ENCODE measurements at regions not wholly inside any gene's neighbourhood (a gene's known extent, or its start where the extent isn't known, plus 50 kb on each side); places are given as distances from the start of the nearest gene placed in this dataset.
"Not testable (repeated sequence)": the region's sequence is repeated elsewhere in the genome, so short reads cannot be mapped to it uniquely, and the experiment has no call there.

- no peaks in the 10 kb centered on the region for H3K36me3 ChIP-seq (ENCODE audit: control insufficient read depth, insufficient read depth, low read length)
- H3K27me3 ChIP-seq (ENCODE audit: control insufficient read depth, insufficient read depth, low read length), result no peaks in the 10 kb centered on the region
- no peak overlapping the region for H3K4me3 ChIP-seq (ENCODE audit: low read depth, low read length)
- WGBS (ENCODE audit: insufficient coverage), result 100% methylated on average over 1 of the region's 2 CpGs
- H3K4me1 ChIP-seq (ENCODE audit: control insufficient read depth, insufficient read depth, low read length), result no peaks in the 10 kb centered on the region
- no peak for DNase-seq (ENCODE audit: low read depth in 4 of 6, low spot score in 6 of 6)
- H3K9me3 ChIP-seq (ENCODE audit: control insufficient read depth, insufficient read depth, low read length), result no peaks in the 10 kb centered on the region
- no peak overlapping the region for H3K27ac ChIP-seq (ENCODE audit: low read depth, low read length)
These were observed 227.2 kb downstream of the SQOR start for GRCh38 chr15:45862034-45862433.

GRCh38 chr15:45863881-45864580 is 229.2 kb downstream of the SQOR start:
- Histone ChIP-seq H3K4me1 (ENCODE audit: control insufficient read depth, insufficient read depth, low read length) (no peaks in the 10 kb centered on the region), H3K27me3 (ENCODE audit: control insufficient read depth, insufficient read depth, low read length) (no peaks in the 10 kb centered on the region), H3K27ac (ENCODE audit: low read depth, low read length) (no peak overlapping the region), H3K4me3 (ENCODE audit: low read depth, low read length) (no peak overlapping the region), H3K36me3 (ENCODE audit: control insufficient read depth, insufficient read depth, low read length) (no peaks in the 10 kb centered on the region), H3K9me3 (ENCODE audit: control insufficient read depth, insufficient read depth, low read length) (no peaks in the 10 kb centered on the region)
- no peak for DNase-seq (ENCODE audit: low read depth in 4 of 6, low spot score in 6 of 6)
- 85% methylated on average over 2 of the region's 2 CpGs for WGBS (ENCODE audit: insufficient coverage)

GRCh38 chr15:45866616-45867015 is 231.8 kb downstream of the SQOR start:
- Histone ChIP-seq H3K27ac (ENCODE audit: low read depth, low read length) (no peak overlapping the region), H3K9me3 (ENCODE audit: control insufficient read depth, insufficient read depth, low read length) (no peaks in the 10 kb centered on the region), H3K4me3 (ENCODE audit: low read depth, low read length) (no peak overlapping the region), H3K4me1 (ENCODE audit: control insufficient read depth, insufficient read depth, low read length) (no peaks in the 10 kb centered on the region), H3K36me3 (ENCODE audit: control insufficient read depth, insufficient read depth, low read length) (no peaks in the 10 kb centered on the region), H3K27me3 (ENCODE audit: control insufficient read depth, insufficient read depth, low read length) (no peaks in the 10 kb centered on the region)
- whole genome bisulfite sequencing (ENCODE audit: insufficient coverage), result no CpG with 5 or more reads among the region's 3 CpGs
- DNase-seq (ENCODE audit: low read depth in 4 of 6, low spot score in 6 of 6), result no peak

GRCh38 chr15:45867281-45867680 is 232.5 kb downstream of the SQOR start:
- H3K9me3 ChIP-seq (ENCODE audit: control insufficient read depth, insufficient read depth, low read length), result no peaks in the 10 kb centered on the region
- H3K27me3 ChIP-seq (ENCODE audit: control insufficient read depth, insufficient read depth, low read length), result no peaks in the 10 kb centered on the region

GRCh38 chr15:45868109-45868691 is 233.4 kb downstream of the SQOR start:
- Histone ChIP-seq H3K27ac (ENCODE audit: low read depth, low read length) (no peak overlapping the region), H3K36me3 (ENCODE audit: control insufficient read depth, insufficient read depth, low read length) (no peaks in the 10 kb centered on the region), H3K27me3 (ENCODE audit: control insufficient read depth, insufficient read depth, low read length) (no peaks in the 10 kb centered on the region), H3K9me3 (ENCODE audit: control insufficient read depth, insufficient read depth, low read length) (no peaks in the 10 kb centered on the region), H3K4me3 (ENCODE audit: low read depth, low read length) (no peak overlapping the region), H3K4me1 (ENCODE audit: control insufficient read depth, insufficient read depth, low read length) (no peaks in the 10 kb centered on the region)
- WGBS (ENCODE audit: insufficient coverage), result 100% methylated on average over 1 of the region's 2 CpGs
- DNase-seq (ENCODE audit: low read depth in 4 of 6, low spot score in 6 of 6), result no peak

More at GRCh38 chr15:45867281-45867680, 232.5 kb downstream of the SQOR start:
- DNase-seq (ENCODE audit: low read depth in 4 of 6, low spot score in 6 of 6), result no peak
- H3K4me3 ChIP-seq (ENCODE audit: low read depth, low read length), result no peak overlapping the region
- no peaks in the 10 kb centered on the region for H3K36me3 ChIP-seq (ENCODE audit: control insufficient read depth, insufficient read depth, low read length)
- no peaks in the 10 kb centered on the region for H3K4me1 ChIP-seq (ENCODE audit: control insufficient read depth, insufficient read depth, low read length)
- H3K27ac ChIP-seq (ENCODE audit: low read depth, low read length), result no peak overlapping the region

GRCh38 chr15:45869034-45869668 is 234.3 kb downstream of the SQOR start:
- Histone ChIP-seq H3K4me3 (ENCODE audit: low read depth, low read length) (no peak overlapping the region), H3K27ac (ENCODE audit: low read depth, low read length) (no peak overlapping the region), H3K4me1 (ENCODE audit: control insufficient read depth, insufficient read depth, low read length) (no peaks in the 10 kb centered on the region), H3K36me3 (ENCODE audit: control insufficient read depth, insufficient read depth, low read length) (no peaks in the 10 kb centered on the region), H3K27me3 (ENCODE audit: control insufficient read depth, insufficient read depth, low read length) (no peaks in the 10 kb centered on the region), H3K9me3 (ENCODE audit: control insufficient read depth, insufficient read depth, low read length) (no peaks in the 10 kb centered on the region)
- 81% methylated on average over 5 of the region's 5 CpGs for WGBS (ENCODE audit: insufficient coverage)
- no peak for DNase-seq (ENCODE audit: low read depth in 4 of 6, low spot score in 6 of 6)

GRCh38 chr15:45871121-45871855 is 236.5 kb downstream of the SQOR start:
- Histone ChIP-seq H3K9me3 (ENCODE audit: control insufficient read depth, insufficient read depth, low read length) (no peaks in the 10 kb centered on the region), H3K4me1 (ENCODE audit: control insufficient read depth, insufficient read depth, low read length) (no peaks in the 10 kb centered on the region), H3K27me3 (ENCODE audit: control insufficient read depth, insufficient read depth, low read length) (no peaks in the 10 kb centered on the region), H3K4me3 (ENCODE audit: low read depth, low read length) (no peak overlapping the region), H3K36me3 (ENCODE audit: control insufficient read depth, insufficient read depth, low read length) (no peaks in the 10 kb centered on the region), H3K27ac (ENCODE audit: low read depth, low read length) (no peak overlapping the region)
- 81% methylated on average over 3 of the region's 3 CpGs for WGBS (ENCODE audit: insufficient coverage)
- no peak for DNase-seq (ENCODE audit: low read depth in 4 of 6, low spot score in 6 of 6)

GRCh38 chr15:45873781-45874180 is 239.0 kb downstream of the SQOR start:
- H3K4me1 ChIP-seq (ENCODE audit: control insufficient read depth, insufficient read depth, low read length), result no peaks in the 10 kb centered on the region
- WGBS (ENCODE audit: insufficient coverage), result 83% methylated on average over 3 of the region's 3 CpGs
- H3K4me3 ChIP-seq (ENCODE audit: low read depth, low read length), result no peak overlapping the region
- no peaks in the 10 kb centered on the region for H3K27me3 ChIP-seq (ENCODE audit: control insufficient read depth, insufficient read depth, low read length)
- H3K36me3 ChIP-seq (ENCODE audit: control insufficient read depth, insufficient read depth, low read length), result no peaks in the 10 kb centered on the region
- no peak overlapping the region for H3K27ac ChIP-seq (ENCODE audit: low read depth, low read length)
- no peaks in the 10 kb centered on the region for H3K9me3 ChIP-seq (ENCODE audit: control insufficient read depth, insufficient read depth, low read length)
- peak in 1 of 6 donors; percentile 46 for DNase-seq (ENCODE audit: low read depth in 4 of 6, low spot score in 6 of 6)

- not testable (repeated sequence) for H3K4me1 ChIP-seq (ENCODE audit: control insufficient read depth, insufficient read depth, low read length)
These were observed 239.7 kb downstream of the SQOR start for GRCh38 chr15:45874566-45874965.

More at GRCh38 chr15:45874566-45874965, 239.7 kb downstream of the SQOR start:
- not testable (repeated sequence) for H3K27ac ChIP-seq (ENCODE audit: low read depth, low read length); DNase-seq (ENCODE audit: low read depth in 4 of 6, low spot score in 6 of 6); H3K27me3 ChIP-seq (ENCODE audit: control insufficient read depth, insufficient read depth, low read length); H3K4me3 ChIP-seq (ENCODE audit: low read depth, low read length); H3K36me3 ChIP-seq (ENCODE audit: control insufficient read depth, insufficient read depth, low read length); H3K9me3 ChIP-seq (ENCODE audit: control insufficient read depth, insufficient read depth, low read length)
- no CpG with 5 or more reads among the region's 2 CpGs for WGBS (ENCODE audit: insufficient coverage)

Data from spinal cord (tissue), 9 donors.